ENCODE measurements at regions not wholly inside any gene's neighbourhood (a gene's known extent, or its start where the extent isn't known, plus 50 kb on each side); places are given as distances from the start of the nearest gene placed in this dataset.

DNA sequence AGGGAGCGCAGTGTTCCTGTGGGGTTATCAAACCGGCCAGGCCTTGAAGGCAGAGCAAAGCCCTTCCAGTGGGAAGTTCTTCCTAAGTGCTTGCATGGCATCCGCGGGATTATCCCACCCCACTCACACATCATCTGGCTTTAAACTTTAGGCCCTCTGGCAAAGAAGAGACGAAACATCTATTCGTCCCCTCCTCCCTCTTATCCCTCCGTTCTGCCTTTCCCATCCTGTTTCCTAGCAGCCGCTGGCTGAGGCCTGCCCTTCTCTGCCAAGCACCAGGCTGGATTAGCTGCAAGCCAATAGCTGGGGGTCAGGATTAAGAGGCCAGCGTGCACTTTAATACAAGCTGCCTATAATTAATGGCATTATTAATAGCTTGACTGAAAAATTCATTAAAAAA, 621.0 kb downstream of the PKHD1 start:
- TF ChIP-seq CTCF (IDR thresholded peaks at IDR 0.05): no peak
- no peak for TF ChIP-seq POLR2A (IDR thresholded peaks at IDR 0.05)

Data from vagina (tissue), 2 donors.